ENCODE measurements at regions not wholly inside any gene's neighbourhood (a gene's known extent, or its start where the extent isn't known, plus 50 kb on each side); places are given as distances from the start of the nearest gene placed in this dataset.

- Histone ChIP-seq H3K36me3 (ENCODE audit: low read depth, low read length) (no peaks in the 10 kb centered on the region), H3K4me1 (ENCODE audit: insufficient read depth, low read length) (no peaks in the 10 kb centered on the region), H2AFZ (ENCODE audit: low read length) (no peak overlapping the region), H3K9me2 (replicated peaks; ENCODE audit: low read length) (no peaks in the 10 kb centered on the region), H4K20me1 (ENCODE audit: low read length) (no peaks in the 10 kb centered on the region), H3K79me2 (ENCODE audit: low read length) (no peaks in the 10 kb centered on the region), H3K4me2 (ENCODE audit: low read length) (no peak overlapping the region), H3K27ac (ENCODE audit: low read length) (no peak overlapping the region), H3K4me3 (ENCODE audit: low read length) (no peak overlapping the region), H3K9ac (ENCODE audit: low read length) (no peak overlapping the region), H3F3A (ENCODE audit: low read length, unreplicated experiment) (no peaks in the 10 kb centered on the region), H3K9me3 (ENCODE audit: low read length) (no peaks in the 10 kb centered on the region), H3K27me3 (ENCODE audit: low read length) (no peaks in the 10 kb centered on the region)
- POLR2A ChIA-PET (ENCODE audit: unreplicated experiment): no interaction called here
- intact Hi-C loops (cut with micrococcal nuclease): no loop called here
- CTCF ChIA-PET: no interaction called here
- ATAC-seq (no peak), DNase-seq (no peak)
- BruUV-seq (replicated peaks): no TSS peak
- TF ChIP-seq EZH2 (IDR thresholded peaks at IDR 0.05; ENCODE audit: low read length, unreplicated experiment) (no peak), EZH2phosphoT487 (IDR thresholded peaks at IDR 0.05; ENCODE audit: borderline replicate concordance, low read length) (no peak), CTCF (conservative IDR thresholded peaks at IDR 0.05; ENCODE audit: low read depth, low read length) (no peak)
Measured at GRCh38 chr1:56404066-56404465, 175.3 kb downstream of the PLPP3 start.

- CTCF ChIA-PET: no interaction called here
- ATAC-seq: peak; percentile 65
- peak; percentile 67 for DNase-seq
Measured at GRCh38 chr1:56403321-56403720, 176.0 kb downstream of the PLPP3 start.

GRCh38 chr1:56401191-56401590 is 178.2 kb downstream of the PLPP3 start:
- H3K9ac ChIP-seq (ENCODE audit: low read length): no peak overlapping the region
- peaks cover 7% of the 10 kb centered on the region for H3K4me1 ChIP-seq (ENCODE audit: insufficient read depth, low read length)
- BruUV-seq (replicated peaks): no TSS peak
- TF ChIP-seq EZH2phosphoT487 (IDR thresholded peaks at IDR 0.05; ENCODE audit: borderline replicate concordance, low read length) (no peak), EZH2 (IDR thresholded peaks at IDR 0.05; ENCODE audit: low read length, unreplicated experiment) (no peak), CTCF (conservative IDR thresholded peaks at IDR 0.05; ENCODE audit: low read depth, low read length) (no peak)
- intact Hi-C loops (cut with micrococcal nuclease): no loop called here
- H3K9me2 ChIP-seq (replicated peaks; ENCODE audit: low read length): no peaks in the 10 kb centered on the region
- no peaks in the 10 kb centered on the region for H3K27me3 ChIP-seq (ENCODE audit: low read length)
- no peak overlapping the region for H2AFZ ChIP-seq (ENCODE audit: low read length)
- H3K27ac ChIP-seq (ENCODE audit: low read length): no peak overlapping the region
- H3F3A ChIP-seq (ENCODE audit: low read length, unreplicated experiment): no peaks in the 10 kb centered on the region
- no peaks in the 10 kb centered on the region for H4K20me1 ChIP-seq (ENCODE audit: low read length)
- H3K4me3 ChIP-seq (ENCODE audit: low read length): no peak overlapping the region
- H3K4me2 ChIP-seq (ENCODE audit: low read length): no peak overlapping the region
- H3K79me2 ChIP-seq (ENCODE audit: low read length): no peaks in the 10 kb centered on the region
- ATAC-seq (no peak), DNase-seq (no peak)
- CTCF ChIA-PET: no interaction called here
- POLR2A ChIA-PET (ENCODE audit: unreplicated experiment): no interaction called here
- H3K9me3 ChIP-seq (ENCODE audit: low read length): no peaks in the 10 kb centered on the region
- H3K36me3 ChIP-seq (ENCODE audit: low read depth, low read length): no peaks in the 10 kb centered on the region

More at GRCh38 chr1:56403321-56403720, 176.0 kb downstream of the PLPP3 start:
- H3K9me3 ChIP-seq (ENCODE audit: low read length): no peaks in the 10 kb centered on the region
- H2AFZ ChIP-seq (ENCODE audit: low read length): no peak overlapping the region
- no peaks in the 10 kb centered on the region for H3K9me2 ChIP-seq (replicated peaks; ENCODE audit: low read length)
- H3K79me2 ChIP-seq (ENCODE audit: low read length): no peaks in the 10 kb centered on the region
- no peak overlapping the region for H3K4me3 ChIP-seq (ENCODE audit: low read length)
- no peak overlapping the region for H3K4me2 ChIP-seq (ENCODE audit: low read length)
- no peaks in the 10 kb centered on the region for H3F3A ChIP-seq (ENCODE audit: low read length, unreplicated experiment)
- POLR2A ChIA-PET (ENCODE audit: unreplicated experiment): no interaction called here
- H3K27ac ChIP-seq (ENCODE audit: low read length): no peak overlapping the region
- no peak overlapping the region for H3K9ac ChIP-seq (ENCODE audit: low read length)
- H3K4me1 ChIP-seq (ENCODE audit: insufficient read depth, low read length): no peaks in the 10 kb centered on the region
- TF ChIP-seq CTCF (conservative IDR thresholded peaks at IDR 0.05; ENCODE audit: low read depth, low read length) (no peak), EZH2phosphoT487 (IDR thresholded peaks at IDR 0.05; ENCODE audit: borderline replicate concordance, low read length) (no peak), EZH2 (IDR thresholded peaks at IDR 0.05; ENCODE audit: low read length, unreplicated experiment) (no peak)
- H3K36me3 ChIP-seq (ENCODE audit: low read depth, low read length): no peaks in the 10 kb centered on the region
- H3K27me3 ChIP-seq (ENCODE audit: low read length): no peaks in the 10 kb centered on the region
- intact Hi-C loops (cut with micrococcal nuclease): no loop called here
- no peaks in the 10 kb centered on the region for H4K20me1 ChIP-seq (ENCODE audit: low read length)
- no TSS peak for BruUV-seq (replicated peaks)
